ENCODE measurements at regions not wholly inside any gene's neighbourhood (a gene's known extent, or its start where the extent isn't known, plus 50 kb on each side); places are given as distances from the start of the nearest gene placed in this dataset.
A peak's percentile ranks its signal among the peaks of the same experiment; 100 is the strongest.

DNA sequence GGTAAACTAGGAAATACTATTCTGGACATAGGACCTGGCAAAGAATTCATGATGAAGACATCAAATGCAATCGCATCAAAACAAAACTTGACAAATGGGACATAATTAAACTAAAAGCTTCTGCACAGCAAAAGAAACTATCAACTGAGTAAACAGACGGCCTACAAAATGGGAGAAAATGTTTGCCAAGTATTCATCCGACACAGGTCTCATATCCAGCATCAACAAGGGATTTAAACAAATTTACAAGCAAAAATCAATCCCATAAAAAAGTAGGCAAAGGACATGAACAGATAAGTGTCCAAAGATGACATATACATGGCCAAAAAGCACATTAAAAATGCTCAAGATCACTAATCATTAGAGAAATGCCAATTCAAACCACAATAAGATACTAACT, 1088.9 kb downstream of the NAALADL2 start:
- BruUV-seq (replicated peaks): no TSS peak
- no peak overlapping the region for H3K27ac ChIP-seq (ENCODE audit: low read depth, low read length, poor library complexity, severe bottlenecking)
- POLR2A ChIA-PET (ENCODE audit: low non-redundant PET): no interaction called here
- no peak overlapping the region for H3K4me3 ChIP-seq (ENCODE audit: low read depth, low read length, poor library complexity, severe bottlenecking)
- H3K4me1 ChIP-seq (ENCODE audit: insufficient read depth, low read length, poor library complexity, severe bottlenecking): no peaks in the 10 kb centered on the region
- peaks cover 12% of the 10 kb centered on the region for H3K9me3 ChIP-seq (ENCODE audit: low read depth, low read length, poor library complexity, severe bottlenecking)
- DNase-seq (ENCODE audit: low spot score): no peak
- intact Hi-C loops (cut with micrococcal nuclease; ENCODE audit: unreplicated experiment): no loop called here
- no peaks in the 10 kb centered on the region for H3K27me3 ChIP-seq (replicated peaks; ENCODE audit: insufficient read depth, low read depth, low read length, poor library complexity)
- TF ChIP-seq, protein P1, sequence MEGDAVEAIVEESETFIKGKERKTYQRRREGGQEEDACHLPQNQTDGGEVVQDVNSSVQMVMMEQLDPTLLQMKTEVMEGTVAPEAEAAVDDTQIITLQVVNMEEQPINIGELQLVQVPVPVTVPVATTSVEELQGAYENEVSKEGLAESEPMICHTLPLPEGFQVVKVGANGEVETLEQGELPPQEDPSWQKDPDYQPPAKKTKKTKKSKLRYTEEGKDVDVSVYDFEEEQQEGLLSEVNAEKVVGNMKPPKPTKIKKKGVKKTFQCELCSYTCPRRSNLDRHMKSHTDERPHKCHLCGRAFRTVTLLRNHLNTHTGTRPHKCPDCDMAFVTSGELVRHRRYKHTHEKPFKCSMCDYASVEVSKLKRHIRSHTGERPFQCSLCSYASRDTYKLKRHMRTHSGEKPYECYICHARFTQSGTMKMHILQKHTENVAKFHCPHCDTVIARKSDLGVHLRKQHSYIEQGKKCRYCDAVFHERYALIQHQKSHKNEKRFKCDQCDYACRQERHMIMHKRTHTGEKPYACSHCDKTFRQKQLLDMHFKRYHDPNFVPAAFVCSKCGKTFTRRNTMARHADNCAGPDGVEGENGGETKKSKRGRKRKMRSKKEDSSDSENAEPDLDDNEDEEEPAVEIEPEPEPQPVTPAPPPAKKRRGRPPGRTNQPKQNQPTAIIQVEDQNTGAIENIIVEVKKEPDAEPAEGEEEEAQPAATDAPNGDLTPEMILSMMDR (conservative IDR thresholded peaks at IDR 0.05; ENCODE audit: low read depth, low read length): no peak
- TF ChIP-seq EZH2 (IDR thresholded peaks at IDR 0.05; ENCODE audit: borderline replicate concordance, low read depth, low read length, poor library complexity, severe bottlenecking): no peak
- CTCF ChIA-PET: interaction anchor here (0.6 kb wide), 1 partner anchor 330 kb away, joined by 10 read pairs; no protein-coding TSS in a partner anchor
- no peaks in the 10 kb centered on the region for H3K36me3 ChIP-seq (ENCODE audit: insufficient read depth, low read length, poor library complexity, severe bottlenecking)

DNA sequence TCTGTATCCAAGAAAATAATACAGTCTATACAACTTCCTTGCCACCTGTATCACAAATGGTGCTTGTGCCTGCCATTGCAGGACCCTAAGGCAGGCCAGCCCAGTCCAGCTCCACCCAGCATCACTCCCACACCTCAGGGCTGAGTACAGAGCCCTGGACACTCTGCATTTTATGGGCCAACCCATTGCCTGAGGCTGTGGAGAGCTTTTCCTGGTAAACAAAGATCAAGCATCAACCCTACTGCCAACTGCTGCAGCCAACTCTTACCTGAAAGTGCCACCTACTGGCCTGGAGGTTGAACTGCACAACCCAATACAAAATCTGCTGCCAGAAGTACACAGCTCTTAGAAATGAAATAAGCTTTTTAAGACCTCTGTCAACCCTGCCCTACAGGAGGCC, 1082.2 kb downstream of the NAALADL2 start:
- H3K27me3 ChIP-seq (replicated peaks; ENCODE audit: insufficient read depth, low read depth, low read length, poor library complexity): no peaks in the 10 kb centered on the region
- H3K4me1 ChIP-seq (ENCODE audit: insufficient read depth, low read length, poor library complexity, severe bottlenecking): no peaks in the 10 kb centered on the region
- TF ChIP-seq, protein P1 (conservative IDR thresholded peaks at IDR 0.05; ENCODE audit: low read depth, low read length): peak; percentile 50
- no peak for TF ChIP-seq EZH2 (IDR thresholded peaks at IDR 0.05; ENCODE audit: borderline replicate concordance, low read depth, low read length, poor library complexity, severe bottlenecking)
- no peak overlapping the region for H3K27ac ChIP-seq (ENCODE audit: low read depth, low read length, poor library complexity, severe bottlenecking)
- intact Hi-C loops (cut with micrococcal nuclease; ENCODE audit: unreplicated experiment): no loop called here
- peaks cover 12% of the 10 kb centered on the region for H3K9me3 ChIP-seq (ENCODE audit: low read depth, low read length, poor library complexity, severe bottlenecking)
- peak; percentile 37 for DNase-seq (ENCODE audit: low spot score)
- ChIA-PET CTCF (interaction anchor here (0.6 kb wide), 1 partner anchor 519 kb away, joined by 5 read pairs; no protein-coding TSS in a partner anchor), POLR2A (ENCODE audit: low non-redundant PET) (no interaction called here)
- H3K4me3 ChIP-seq (ENCODE audit: low read depth, low read length, poor library complexity, severe bottlenecking): no peak overlapping the region
- no peaks in the 10 kb centered on the region for H3K36me3 ChIP-seq (ENCODE audit: insufficient read depth, low read length, poor library complexity, severe bottlenecking)
- BruUV-seq (replicated peaks): no TSS peak

DNA sequence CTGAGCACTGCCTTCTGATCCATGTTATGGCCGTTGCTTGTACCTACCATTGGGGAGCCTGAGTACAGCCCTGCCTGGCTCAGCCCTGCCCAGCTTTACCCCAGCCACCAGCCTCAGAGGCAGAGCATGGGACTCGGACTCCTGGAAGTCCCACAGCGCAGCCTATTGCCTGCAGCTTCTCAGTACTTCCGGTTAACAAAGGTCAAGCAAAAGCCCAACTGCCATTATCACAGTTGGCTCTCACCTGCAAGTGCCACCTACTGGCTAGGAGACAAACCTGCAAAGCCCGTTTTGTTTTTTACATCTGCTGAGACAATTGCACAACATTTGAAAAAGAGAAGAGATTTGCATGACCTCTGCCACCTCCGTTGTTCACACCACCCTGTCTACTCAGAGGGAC, 1081.7 kb downstream of the NAALADL2 start:
- Histone ChIP-seq H3K4me3 (ENCODE audit: low read depth, low read length, poor library complexity, severe bottlenecking) (no peak overlapping the region), H3K9me3 (ENCODE audit: low read depth, low read length, poor library complexity, severe bottlenecking) (peaks cover 8% of the 10 kb centered on the region), H3K27ac (ENCODE audit: low read depth, low read length, poor library complexity, severe bottlenecking) (no peak overlapping the region), H3K27me3 (replicated peaks; ENCODE audit: insufficient read depth, low read depth, low read length, poor library complexity) (no peaks in the 10 kb centered on the region), H3K4me1 (ENCODE audit: insufficient read depth, low read length, poor library complexity, severe bottlenecking) (no peaks in the 10 kb centered on the region), H3K36me3 (ENCODE audit: insufficient read depth, low read length, poor library complexity, severe bottlenecking) (no peaks in the 10 kb centered on the region)
- ChIA-PET CTCF (interaction anchor here (0.6 kb wide), 1 partner anchor 518 kb away, joined by 5 read pairs; no protein-coding TSS in a partner anchor), POLR2A (ENCODE audit: low non-redundant PET) (no interaction called here)
- intact Hi-C loops (cut with micrococcal nuclease; ENCODE audit: unreplicated experiment): no loop called here
- TF ChIP-seq, protein P1 (conservative IDR thresholded peaks at IDR 0.05; ENCODE audit: low read depth, low read length): no peak
- no peak for TF ChIP-seq EZH2 (IDR thresholded peaks at IDR 0.05; ENCODE audit: borderline replicate concordance, low read depth, low read length, poor library complexity, severe bottlenecking)
- peak; percentile 4 for DNase-seq (ENCODE audit: low spot score)
- no TSS peak for BruUV-seq (replicated peaks)
